Body of pancreas (tissue), 4 donors: ENCODE measurements at regions not wholly inside any gene's neighbourhood (a gene's known extent, or its start where the extent isn't known, plus 50 kb on each side); places are given as distances from the start of the nearest gene placed in this dataset.

ENCODE experiments used
- CTCF ChIP-seq, 7 experiments: fragments of 450-650 bp in 4 of 7; fragments of 200-600 bp in 3 of 7; sonication (generic) in 3 of 7; IDR thresholded peaks; one replicate each; pipeline ENCODE4 v1.5.1; 2016 to 2019; ENCODE audit warnings: antibody characterized with exemption in 7 of 7
- POLR2A ChIP-seq, 3 donors: fragments of 450-650 bp; IDR thresholded peaks; one replicate each; pipeline ENCODE4 v1.6.1; 2016; ENCODE audit warnings: antibody characterized with exemption in 3 of 3, mild to moderate bottlenecking in 2 of 3

- TF ChIP-seq POLR2A (IDR thresholded peaks at IDR 0.05) (no peak), CTCF (IDR thresholded peaks at IDR 0.05) (no peak)
These were observed 237.9 kb downstream of the SNCA start for GRCh38 chr4:89599026-89599425.
